GM12875 (cell line): ENCODE measurements at regions not wholly inside any gene's neighbourhood (a gene's known extent, or its start where the extent isn't known, plus 50 kb on each side); places are given as distances from the start of the nearest gene placed in this dataset.

Experiments used
- H3K4me3 ChIP-seq: one replicate; pipeline ENCODE4 v1.5.1; 2011; ENCODE audit warnings: low read depth, low read length, control low read depth
- TF ChIP-seq, protein P1 (sequence below): IDR thresholded peaks from 2 replicates; pipeline ENCODE4 v1.5.1; 2011; ENCODE audit warnings: low read depth, mild to moderate bottlenecking, control low read depth, inconsistent platforms, low read length, moderate library complexity, borderline replicate concordance; ENCODE audit not compliant: insufficient read depth

DNA sequence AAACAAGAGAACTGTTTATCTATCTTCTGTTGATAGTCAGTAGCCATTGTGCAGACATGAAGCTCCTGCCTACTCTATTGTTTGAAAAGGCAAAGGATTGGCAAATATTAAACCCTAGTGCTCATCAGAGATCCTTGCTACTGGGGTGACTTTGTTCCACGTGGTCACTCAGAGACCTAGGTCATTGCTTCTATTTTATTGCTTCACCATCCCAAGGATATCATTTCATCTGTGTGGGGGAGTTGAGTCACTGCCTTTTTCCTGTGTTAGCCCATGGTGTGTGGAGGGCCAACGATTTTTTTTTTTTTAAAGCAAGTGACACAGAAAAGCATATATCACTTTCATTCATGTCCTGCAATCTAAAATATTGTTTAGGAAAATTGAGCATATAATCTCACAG, 254.1 kb upstream of the RXFP2 start:
- TF ChIP-seq, protein P1, sequence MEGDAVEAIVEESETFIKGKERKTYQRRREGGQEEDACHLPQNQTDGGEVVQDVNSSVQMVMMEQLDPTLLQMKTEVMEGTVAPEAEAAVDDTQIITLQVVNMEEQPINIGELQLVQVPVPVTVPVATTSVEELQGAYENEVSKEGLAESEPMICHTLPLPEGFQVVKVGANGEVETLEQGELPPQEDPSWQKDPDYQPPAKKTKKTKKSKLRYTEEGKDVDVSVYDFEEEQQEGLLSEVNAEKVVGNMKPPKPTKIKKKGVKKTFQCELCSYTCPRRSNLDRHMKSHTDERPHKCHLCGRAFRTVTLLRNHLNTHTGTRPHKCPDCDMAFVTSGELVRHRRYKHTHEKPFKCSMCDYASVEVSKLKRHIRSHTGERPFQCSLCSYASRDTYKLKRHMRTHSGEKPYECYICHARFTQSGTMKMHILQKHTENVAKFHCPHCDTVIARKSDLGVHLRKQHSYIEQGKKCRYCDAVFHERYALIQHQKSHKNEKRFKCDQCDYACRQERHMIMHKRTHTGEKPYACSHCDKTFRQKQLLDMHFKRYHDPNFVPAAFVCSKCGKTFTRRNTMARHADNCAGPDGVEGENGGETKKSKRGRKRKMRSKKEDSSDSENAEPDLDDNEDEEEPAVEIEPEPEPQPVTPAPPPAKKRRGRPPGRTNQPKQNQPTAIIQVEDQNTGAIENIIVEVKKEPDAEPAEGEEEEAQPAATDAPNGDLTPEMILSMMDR: no peak
- H3K4me3 ChIP-seq: no peak overlapping the region

DNA sequence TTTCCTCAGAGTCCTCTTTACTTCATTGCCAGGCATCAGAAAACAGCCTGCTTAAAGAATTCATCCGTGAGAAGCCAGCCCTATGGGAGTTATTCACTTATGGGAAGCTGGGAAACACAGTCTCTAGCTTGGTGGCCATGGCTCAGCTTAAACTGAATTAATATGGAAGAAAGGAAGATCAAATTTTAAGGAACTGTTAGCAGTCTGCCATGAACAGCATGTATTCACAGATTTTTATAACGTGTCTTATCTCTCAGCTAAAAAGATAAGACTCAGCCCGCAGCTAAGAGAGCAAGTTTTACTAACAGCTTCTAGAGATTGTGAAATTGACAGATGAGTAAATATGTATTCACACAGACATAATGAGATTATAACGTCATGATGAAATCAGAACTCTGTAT, 253.7 kb upstream of the RXFP2 start:
- H3K4me3 ChIP-seq: no peak overlapping the region
- TF ChIP-seq, protein P1: no peak

DNA sequence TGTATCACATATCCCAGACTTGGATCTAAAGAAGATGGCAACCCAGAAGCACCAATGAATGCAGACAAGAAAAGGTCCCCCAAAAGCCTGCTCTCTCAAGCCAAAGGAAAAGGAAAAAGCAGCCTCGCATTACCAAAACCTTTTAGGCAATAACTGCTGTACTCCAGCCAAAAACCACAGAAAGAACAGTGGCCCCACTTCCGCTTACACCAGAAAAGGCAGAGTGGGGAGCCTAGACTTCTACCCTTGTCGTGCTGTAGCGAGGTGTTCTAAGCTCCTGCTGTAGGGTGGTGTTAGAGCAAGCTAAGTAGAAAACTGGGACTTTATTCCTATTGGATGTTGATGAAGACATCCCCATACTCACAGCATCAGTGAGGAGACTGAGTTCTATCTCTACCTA, 244.0 kb upstream of the RXFP2 start:
- TF ChIP-seq, protein P1: no peak
- no peak overlapping the region for H3K4me3 ChIP-seq

DNA sequence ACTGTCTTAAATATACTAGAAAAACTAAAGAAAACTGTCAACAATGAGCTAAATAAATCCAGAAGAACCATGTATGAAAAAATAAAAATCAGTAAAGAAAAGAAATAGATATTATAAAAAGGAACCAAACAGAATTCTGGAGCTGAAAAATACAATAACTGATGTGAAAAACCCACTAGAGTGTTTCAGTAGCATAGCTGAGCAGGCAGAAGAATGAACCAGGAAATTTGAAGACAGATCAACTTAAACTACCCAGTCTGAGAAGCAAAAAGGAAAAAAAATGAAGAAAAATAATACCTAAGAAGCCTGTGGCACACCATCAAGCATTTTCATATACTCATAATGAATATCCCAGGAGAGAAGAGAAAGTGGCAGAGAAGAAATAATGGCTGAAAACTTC, 240.1 kb upstream of the RXFP2 start:
- no peak overlapping the region for H3K4me3 ChIP-seq
- TF ChIP-seq, protein P1: no peak

DNA sequence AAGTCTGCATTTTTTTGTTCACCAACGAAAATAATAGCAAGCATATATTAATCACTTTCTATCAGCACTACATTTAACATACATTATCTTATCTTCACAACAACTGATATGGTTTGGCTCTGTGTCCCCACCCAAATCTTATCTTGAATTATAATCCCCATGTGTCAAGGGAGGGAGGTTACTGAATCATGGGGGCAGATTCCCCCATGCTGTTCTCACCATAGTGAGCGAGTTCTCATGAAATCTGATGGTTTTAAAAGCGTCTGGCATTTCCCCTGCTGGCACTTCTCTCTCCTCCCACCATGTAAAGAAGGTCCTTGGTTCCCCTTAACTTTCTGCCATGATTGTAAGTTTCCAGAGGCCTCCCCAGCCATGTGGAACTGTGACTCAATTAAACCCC, 235.7 kb upstream of the RXFP2 start:
- no peak overlapping the region for H3K4me3 ChIP-seq
- TF ChIP-seq, protein P1: no peak

DNA sequence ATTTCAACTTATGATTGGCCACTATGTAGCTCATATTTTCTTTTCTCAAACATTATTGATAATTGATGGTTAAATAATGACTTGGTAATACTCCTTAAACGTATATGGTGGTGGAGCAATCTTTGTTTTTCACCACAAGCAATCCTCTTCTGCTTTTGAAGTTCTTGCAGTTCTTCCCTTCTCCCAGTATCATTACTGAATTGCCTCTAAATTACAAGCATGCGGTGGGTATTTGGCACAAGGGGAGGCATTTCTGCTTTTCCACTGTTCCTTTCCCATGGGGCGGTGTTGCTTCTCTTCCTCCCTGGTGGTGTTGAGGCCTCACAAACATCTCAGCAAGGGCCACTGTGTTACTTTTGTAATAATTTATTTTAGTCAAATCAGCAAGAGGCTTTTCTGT, 234.4 kb upstream of the RXFP2 start:
- H3K4me3 ChIP-seq: no peak overlapping the region
- TF ChIP-seq, protein P1: no peak

DNA sequence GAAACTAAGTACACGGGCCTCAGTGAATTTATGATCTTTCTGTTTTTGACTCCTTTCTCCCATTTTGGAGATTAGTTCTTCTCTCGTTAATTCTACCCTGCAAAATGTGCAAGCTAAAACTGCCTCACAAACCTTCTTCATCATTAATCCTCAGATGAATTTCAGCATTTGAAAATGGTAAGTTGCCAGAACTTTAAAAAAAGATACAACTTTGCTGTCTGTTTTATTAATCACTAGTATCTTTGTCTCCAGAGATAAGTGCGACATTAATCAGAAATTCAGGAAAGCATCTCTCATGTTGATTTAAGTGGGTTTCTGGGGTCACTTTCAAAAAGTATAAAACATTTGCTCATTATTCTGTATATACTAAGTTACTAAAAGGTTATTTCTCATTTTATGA, 227.0 kb upstream of the RXFP2 start:
- TF ChIP-seq, protein P1: no peak
- H3K4me3 ChIP-seq: no peak overlapping the region
